ENCODE measurements at regions not wholly inside any gene's neighbourhood (a gene's known extent, or its start where the extent isn't known, plus 50 kb on each side); places are given as distances from the start of the nearest gene placed in this dataset.

GRCh38 chr1:173410794-173411236, 66.3 kb upstream of the PRDX6 start:
- no peaks in the 10 kb centered on the region for H3K36me3 ChIP-seq (ENCODE audit: control insufficient read depth, insufficient read depth, low read length)
- ChIA-PET POLR2A (no interaction called here), CTCF (no interaction called here)
- TF ChIP-seq POLR2AphosphoS5 (IDR thresholded peaks at IDR 0.05; ENCODE audit: low read depth, low read length), result no peak
- TF ChIP-seq SIN3A (IDR thresholded peaks at IDR 0.05; ENCODE audit: borderline replicate concordance, insufficient read depth, low read depth, low read length), result no peak
- TF ChIP-seq, protein P1, sequence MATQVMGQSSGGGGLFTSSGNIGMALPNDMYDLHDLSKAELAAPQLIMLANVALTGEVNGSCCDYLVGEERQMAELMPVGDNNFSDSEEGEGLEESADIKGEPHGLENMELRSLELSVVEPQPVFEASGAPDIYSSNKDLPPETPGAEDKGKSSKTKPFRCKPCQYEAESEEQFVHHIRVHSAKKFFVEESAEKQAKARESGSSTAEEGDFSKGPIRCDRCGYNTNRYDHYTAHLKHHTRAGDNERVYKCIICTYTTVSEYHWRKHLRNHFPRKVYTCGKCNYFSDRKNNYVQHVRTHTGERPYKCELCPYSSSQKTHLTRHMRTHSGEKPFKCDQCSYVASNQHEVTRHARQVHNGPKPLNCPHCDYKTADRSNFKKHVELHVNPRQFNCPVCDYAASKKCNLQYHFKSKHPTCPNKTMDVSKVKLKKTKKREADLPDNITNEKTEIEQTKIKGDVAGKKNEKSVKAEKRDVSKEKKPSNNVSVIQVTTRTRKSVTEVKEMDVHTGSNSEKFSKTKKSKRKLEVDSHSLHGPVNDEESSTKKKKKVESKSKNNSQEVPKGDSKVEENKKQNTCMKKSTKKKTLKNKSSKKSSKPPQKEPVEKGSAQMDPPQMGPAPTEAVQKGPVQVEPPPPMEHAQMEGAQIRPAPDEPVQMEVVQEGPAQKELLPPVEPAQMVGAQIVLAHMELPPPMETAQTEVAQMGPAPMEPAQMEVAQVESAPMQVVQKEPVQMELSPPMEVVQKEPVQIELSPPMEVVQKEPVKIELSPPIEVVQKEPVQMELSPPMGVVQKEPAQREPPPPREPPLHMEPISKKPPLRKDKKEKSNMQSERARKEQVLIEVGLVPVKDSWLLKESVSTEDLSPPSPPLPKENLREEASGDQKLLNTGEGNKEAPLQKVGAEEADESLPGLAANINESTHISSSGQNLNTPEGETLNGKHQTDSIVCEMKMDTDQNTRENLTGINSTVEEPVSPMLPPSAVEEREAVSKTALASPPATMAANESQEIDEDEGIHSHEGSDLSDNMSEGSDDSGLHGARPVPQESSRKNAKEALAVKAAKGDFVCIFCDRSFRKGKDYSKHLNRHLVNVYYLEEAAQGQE (IDR thresholded peaks at IDR 0.05; ENCODE audit: insufficient read depth in 1 of 2, low read depth in 2 of 2, low read length in 1 of 2), result no peak
- TF ChIP-seq, protein P2, sequence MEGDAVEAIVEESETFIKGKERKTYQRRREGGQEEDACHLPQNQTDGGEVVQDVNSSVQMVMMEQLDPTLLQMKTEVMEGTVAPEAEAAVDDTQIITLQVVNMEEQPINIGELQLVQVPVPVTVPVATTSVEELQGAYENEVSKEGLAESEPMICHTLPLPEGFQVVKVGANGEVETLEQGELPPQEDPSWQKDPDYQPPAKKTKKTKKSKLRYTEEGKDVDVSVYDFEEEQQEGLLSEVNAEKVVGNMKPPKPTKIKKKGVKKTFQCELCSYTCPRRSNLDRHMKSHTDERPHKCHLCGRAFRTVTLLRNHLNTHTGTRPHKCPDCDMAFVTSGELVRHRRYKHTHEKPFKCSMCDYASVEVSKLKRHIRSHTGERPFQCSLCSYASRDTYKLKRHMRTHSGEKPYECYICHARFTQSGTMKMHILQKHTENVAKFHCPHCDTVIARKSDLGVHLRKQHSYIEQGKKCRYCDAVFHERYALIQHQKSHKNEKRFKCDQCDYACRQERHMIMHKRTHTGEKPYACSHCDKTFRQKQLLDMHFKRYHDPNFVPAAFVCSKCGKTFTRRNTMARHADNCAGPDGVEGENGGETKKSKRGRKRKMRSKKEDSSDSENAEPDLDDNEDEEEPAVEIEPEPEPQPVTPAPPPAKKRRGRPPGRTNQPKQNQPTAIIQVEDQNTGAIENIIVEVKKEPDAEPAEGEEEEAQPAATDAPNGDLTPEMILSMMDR (IDR thresholded peaks at IDR 0.05), result no peak
- intact Hi-C loops (cut with micrococcal nuclease; ENCODE audit: unreplicated experiment), result no loop called here
- no peak overlapping the region for H3K4me3 ChIP-seq (ENCODE audit: low read depth in 2 of 2, low read length in 2 of 2)
- no peak overlapping the region for H3K27ac ChIP-seq (ENCODE audit: low read length)
- no peaks in the 10 kb centered on the region for H3K27me3 ChIP-seq (ENCODE audit: control insufficient read depth, insufficient read depth, low read length)
- in situ Hi-C loops (cut with HindIII; ENCODE audit: low pct_unique_long_range_greater_than_20kb, low sequenced_read_pairs), result no loop called here
- H3K4me1 ChIP-seq (ENCODE audit: control insufficient read depth, insufficient read depth, low read length), result no peaks in the 10 kb centered on the region; the same call in 1 of the 2 replicates
- no peaks in the 10 kb centered on the region for H3K9me3 ChIP-seq (ENCODE audit: control insufficient read depth, insufficient read depth, low read depth, low read length)
- no TSS peak for BruUV-seq (replicated peaks)
- no peak for ATAC-seq
- DNase-seq (ENCODE audit: low read depth, low spot score), result no peak

- no peaks in the 10 kb centered on the region for H3K36me3 ChIP-seq (ENCODE audit: control insufficient read depth, insufficient read depth, low read length)
- TF ChIP-seq POLR2AphosphoS5 (IDR thresholded peaks at IDR 0.05; ENCODE audit: low read depth, low read length) (no peak), TCF7L2 (IDR thresholded peaks at IDR 0.05; ENCODE audit: low read depth, low read length) (no peak), SIN3A (IDR thresholded peaks at IDR 0.05; ENCODE audit: borderline replicate concordance, insufficient read depth, low read depth, low read length) (no peak)
- TF ChIP-seq, protein P2 (IDR thresholded peaks at IDR 0.05), result no peak
- TF ChIP-seq, protein P1 (IDR thresholded peaks at IDR 0.05; ENCODE audit: insufficient read depth in 1 of 2, low read depth in 2 of 2, low read length in 1 of 2), result no peak
These were observed 65.0 kb upstream of the PRDX6 start for GRCh38 chr1:173411835-173412742.

More at GRCh38 chr1:173411835-173412742, 65.0 kb upstream of the PRDX6 start:
- in situ Hi-C loops (cut with HindIII; ENCODE audit: low pct_unique_long_range_greater_than_20kb, low sequenced_read_pairs) (no loop called here), intact Hi-C loops (cut with micrococcal nuclease; ENCODE audit: unreplicated experiment) (no loop called here)
- ChIA-PET POLR2A (no interaction called here), CTCF (no interaction called here)
- H3K27ac ChIP-seq (ENCODE audit: low read length), result no peak overlapping the region
- H3K27me3 ChIP-seq (ENCODE audit: control insufficient read depth, insufficient read depth, low read length), result no peaks in the 10 kb centered on the region
- no TSS peak for BruUV-seq (replicated peaks)
- no peaks in the 10 kb centered on the region for H3K9me3 ChIP-seq (ENCODE audit: control insufficient read depth, insufficient read depth, low read depth, low read length)
- H3K4me1 ChIP-seq (ENCODE audit: control insufficient read depth, insufficient read depth, low read length), result no peaks in the 10 kb centered on the region
- ATAC-seq (no peak), DNase-seq (ENCODE audit: low read depth, low spot score) (no peak)
- H3K4me3 ChIP-seq (ENCODE audit: low read depth in 2 of 2, low read length in 2 of 2), result no peak overlapping the region
